HG02840 (cell line): ENCODE measurements at regions not wholly inside any gene's neighbourhood (a gene's known extent, or its start where the extent isn't known, plus 50 kb on each side); places are given as distances from the start of the nearest gene placed in this dataset.

Source experiments
- ATAC-seq: cut with Tn5 transposase; IDR thresholded peaks from one replicate; pipeline ENCODE4 v1.9.1; 2021; ENCODE audit warnings: mild to moderate bottlenecking, moderate library complexity, moderate number of reproducible peaks; ENCODE audit not compliant: unreplicated experiment, low FRiP score

GRCh38 chrX:135632353-135632752, 81.1 kb upstream of the CT45A1 start:
- no peak for ATAC-seq

GRCh38 chrX:135639066-135639780, 74.2 kb upstream of the CT45A1 start:
- no peak for ATAC-seq

DNA sequence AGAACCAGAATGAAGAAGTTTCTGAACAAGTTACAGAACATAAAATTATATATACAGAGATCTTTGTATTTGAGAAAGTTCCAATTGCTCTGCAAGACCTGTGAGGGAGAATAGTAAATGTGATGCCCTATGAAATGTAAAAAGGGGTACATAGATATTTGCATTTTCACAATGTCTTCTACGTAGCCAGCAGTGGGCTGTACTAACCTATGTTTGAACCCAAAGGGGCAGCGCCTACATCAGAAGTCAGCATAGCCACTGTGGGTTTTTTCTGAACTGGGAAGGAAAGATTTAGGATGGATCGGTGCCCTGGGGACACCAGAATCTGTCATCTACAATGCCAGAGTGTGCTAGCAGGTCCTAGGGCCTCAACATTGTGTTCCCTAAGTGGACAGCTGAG, 69.5 kb upstream of the CT45A1 start:
- ATAC-seq, result no peak

GRCh38 chrX:135644624-135645023, 68.8 kb upstream of the CT45A1 start:
- no peak for ATAC-seq

- ATAC-seq, result no peak
Observed at GRCh38 chrX:135649029-135649428, 64.4 kb upstream of the CT45A1 start.

GRCh38 chrX:135649561-135649960, 63.9 kb upstream of the CT45A1 start:
- ATAC-seq, result no peak

GRCh38 chrX:135651647-135652295, 61.7 kb upstream of the CT45A1 start:
- ATAC-seq, result no peak

DNA sequence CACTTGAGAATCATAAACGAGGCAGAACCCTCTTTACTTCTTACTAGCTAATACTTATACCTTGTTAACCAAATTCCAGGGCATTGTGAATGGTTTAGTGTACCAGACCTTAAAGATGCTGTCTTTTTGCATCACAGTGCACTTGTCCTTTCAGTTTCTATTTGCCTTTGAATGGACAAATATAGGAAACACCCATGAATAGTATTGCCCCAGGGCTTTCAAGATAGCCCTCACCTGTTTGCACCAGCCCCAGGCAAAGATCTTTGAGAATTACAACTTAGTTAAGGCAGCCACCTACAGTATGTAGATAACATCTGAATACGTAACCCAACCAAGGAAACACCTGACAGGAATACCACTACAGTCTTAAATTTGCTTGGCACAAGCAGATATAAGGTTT, 60.8 kb upstream of the CT45A1 start:
- no peak for ATAC-seq

- ATAC-seq, result peak; percentile 56
Observed at GRCh38 chrX:135657952-135658654, 55.3 kb upstream of the CT45A1 start.
